Right lobe of liver (tissue), 6 donors: ENCODE measurements at regions not wholly inside any gene's neighbourhood (a gene's known extent, or its start where the extent isn't known, plus 50 kb on each side); places are given as distances from the start of the nearest gene placed in this dataset.

Source experiments
- ATAC-seq, 4 donors: fragments of 200-7000 bp; cut with Tn5 transposase; one replicate each; pipeline ENCODE4 v1.9.1; 2020; ENCODE audit warnings: mild to moderate bottlenecking in 4 of 4, moderate library complexity in 4 of 4
- DNase-seq, 3 donors: peaks; one replicate each; pipeline ENCODE4 v3.0.0-alpha.2; 2020
- H3K27ac ChIP-seq, 3 donors: fragments of 200-600 bp; one replicate each; pipeline ENCODE4 v1.8.0; 2022
- H3K27me3 ChIP-seq, 2 donors: fragments of 200-600 bp; one replicate each; pipeline ENCODE4 v1.8.0; 2022
- H3K36me3 ChIP-seq, 4 donors: fragments of 200-600 bp; sonication (generic) in 1 of 4; one replicate each; pipeline versions ENCODE4 v1.5.1 to v1.8.0; 2017 to 2022; ENCODE audit warnings: control low read depth in 1 of 4
- H3K4me1 ChIP-seq, 4 donors: fragments of 200-600 bp; sonication (generic) in 1 of 4; one replicate each; pipeline versions ENCODE4 v1.5.1 to v1.8.0; 2017 to 2022; ENCODE audit warnings: control low read depth in 1 of 4
- H3K4me3 ChIP-seq, 3 donors: fragments of 200-600 bp; one replicate each; pipeline ENCODE4 v1.8.0; 2022
- H3K9me3 ChIP-seq, 4 donors: fragments of 200-600 bp; sonication (generic) in 1 of 4; one replicate each; pipeline versions ENCODE4 v1.5.1 to v1.8.0; 2017 to 2022; ENCODE audit warnings: control low read depth in 1 of 4
- CTCF ChIP-seq, 4 donors: fragments of 200-600 bp in 3 of 4; fragments of 450-650 bp in 1 of 4; IDR thresholded peaks; one replicate each; pipeline versions ENCODE4 v1.5.1 to v1.8.0; 2016 to 2022; ENCODE audit warnings: antibody characterized with exemption in 4 of 4, mild to moderate bottlenecking in 2 of 4
- POLR2A ChIP-seq: fragments of 450-650 bp; IDR thresholded peaks from one replicate; pipeline ENCODE4 v1.6.1; 2017; ENCODE audit warnings: antibody characterized with exemption, mild to moderate bottlenecking
- WGBS: methylation state at CpG from one replicate; pipeline ENCODE4 v1.1.6; 2018; ENCODE audit warnings: low coverage, low lambda C conversion rate; ENCODE audit not compliant: insufficient coverage; ENCODE audit errors: missing lambda C conversion rate; 5-methylcytosine and 5-hydroxymethylcytosine counted together
- intact Hi-C, 2 donors: fragments of 100-400 bp; cut with DNase I; formaldehyde crosslinking; loops; one replicate each; pipeline versions ENCODE4 v1.11.2 to v1.14.1; 2022
- donor health status: DM: no; HTN: yes; CAD: no.
- donor health status: DM: no; HTN: no; CAD: no.
- donor health status: DM: no; HTN: no; CAD: no.
- donor health status: DM: no; HTN: yes; CAD: no.
- donor health status: DM: no; HTN: yes; CAD: no.

DNA sequence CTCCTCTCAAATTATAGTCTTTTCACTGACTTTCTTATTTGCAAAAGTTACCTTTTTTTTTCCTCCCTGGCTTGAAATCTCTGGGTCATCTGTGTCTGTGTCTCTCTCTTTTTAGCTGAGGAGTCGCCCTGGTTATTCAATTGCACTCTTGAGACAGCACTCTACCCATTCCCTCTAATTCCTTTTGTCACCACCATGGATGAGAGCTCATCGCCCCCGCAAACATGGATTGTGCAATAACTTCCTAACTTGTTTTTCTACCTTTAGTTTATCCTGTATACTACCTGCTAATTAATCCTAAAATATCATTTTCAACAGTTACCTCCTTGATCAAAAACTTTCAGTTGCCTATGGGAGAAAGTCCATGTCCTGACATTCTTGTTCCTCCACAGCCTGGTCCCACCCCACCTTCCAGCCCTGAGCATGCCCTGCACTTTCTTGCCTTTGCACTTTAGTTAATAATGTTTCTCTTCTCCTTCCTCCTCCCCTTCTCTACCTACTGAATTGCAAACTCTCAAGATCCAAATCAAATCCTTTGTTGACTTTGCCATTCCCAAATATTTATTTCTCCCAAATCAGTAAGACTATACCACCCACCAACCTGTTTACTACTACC is 110.4 kb upstream of the MAGI3 start:
- DNase-seq (no peak), ATAC-seq (no peak)
- no peaks in the 10 kb centered on the region for H3K27me3 ChIP-seq
- WGBS, result 58% methylated on average over 3 of the region's 3 CpGs
- TF ChIP-seq CTCF (IDR thresholded peaks at IDR 0.05), result no peak
- no peak for TF ChIP-seq POLR2A
- H3K4me3 ChIP-seq, result no peak overlapping the region
- no peaks in the 10 kb centered on the region for H3K4me1 ChIP-seq
- no peak overlapping the region for H3K27ac ChIP-seq
- H3K36me3 ChIP-seq, result no peaks in the 10 kb centered on the region
- H3K9me3 ChIP-seq, result no peaks in the 10 kb centered on the region
- intact Hi-C loops, result no loop called here

- DNase-seq (no peak), ATAC-seq (no peak)
- WGBS, result 53% methylated on average over 1 of the region's 1 CpG
- H3K4me3 ChIP-seq, result no peak overlapping the region
- intact Hi-C loops, result no loop called here
- H3K9me3 ChIP-seq, result no peaks in the 10 kb centered on the region
- no peaks in the 10 kb centered on the region for H3K36me3 ChIP-seq
- TF ChIP-seq CTCF (IDR thresholded peaks at IDR 0.05) (no peak), POLR2A (no peak)
- no peaks in the 10 kb centered on the region for H3K27me3 ChIP-seq
- no peak overlapping the region for H3K27ac ChIP-seq
- H3K4me1 ChIP-seq, result no peaks in the 10 kb centered on the region
Measured at GRCh38 chr1:113280581-113280980, 109.7 kb upstream of the MAGI3 start.

DNA sequence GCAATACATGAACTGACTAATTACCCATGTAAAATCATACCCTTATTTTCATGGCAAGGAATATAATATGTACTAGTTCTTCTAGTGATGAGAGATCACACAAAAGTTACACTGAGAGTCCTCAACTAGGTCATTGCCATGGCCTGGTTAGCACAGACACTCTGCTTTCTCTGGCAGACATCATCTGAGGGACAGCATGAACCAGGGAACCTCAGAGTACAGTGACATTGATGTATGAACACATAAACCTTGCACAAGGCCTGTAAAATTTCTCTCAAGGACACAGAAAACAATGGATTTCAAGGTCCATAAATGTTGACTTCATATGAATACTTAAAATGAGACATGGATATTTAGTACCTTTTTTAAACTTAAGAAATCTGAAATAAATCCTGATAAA is 108.8 kb upstream of the MAGI3 start:
- Histone ChIP-seq H3K9me3 (no peaks in the 10 kb centered on the region), H3K27ac (no peak overlapping the region), H3K4me3 (no peak overlapping the region), H3K36me3 (no peaks in the 10 kb centered on the region), H3K4me1 (no peaks in the 10 kb centered on the region), H3K27me3 (no peaks in the 10 kb centered on the region)
- TF ChIP-seq POLR2A, result no peak
- no peak for TF ChIP-seq CTCF (IDR thresholded peaks at IDR 0.05)
- intact Hi-C loops, result no loop called here
- no peak for ATAC-seq
- no peak for DNase-seq

- DNase-seq, result no peak
- Histone ChIP-seq H3K36me3 (no peaks in the 10 kb centered on the region), H3K4me1 (no peaks in the 10 kb centered on the region), H3K27me3 (no peaks in the 10 kb centered on the region), H3K9me3 (no peaks in the 10 kb centered on the region), H3K4me3 (no peak overlapping the region), H3K27ac (no peak overlapping the region)
- TF ChIP-seq CTCF (IDR thresholded peaks at IDR 0.05) (no peak), POLR2A (no peak)
- ATAC-seq, result no peak
- intact Hi-C loops, result no loop called here
- 68% methylated on average over 3 of the region's 3 CpGs for WGBS
Measured at GRCh38 chr1:113282008-113282892, 108.1 kb upstream of the MAGI3 start.
